ENCODE measurements at regions not wholly inside any gene's neighbourhood (a gene's known extent, or its start where the extent isn't known, plus 50 kb on each side); places are given as distances from the start of the nearest gene placed in this dataset.

DNA sequence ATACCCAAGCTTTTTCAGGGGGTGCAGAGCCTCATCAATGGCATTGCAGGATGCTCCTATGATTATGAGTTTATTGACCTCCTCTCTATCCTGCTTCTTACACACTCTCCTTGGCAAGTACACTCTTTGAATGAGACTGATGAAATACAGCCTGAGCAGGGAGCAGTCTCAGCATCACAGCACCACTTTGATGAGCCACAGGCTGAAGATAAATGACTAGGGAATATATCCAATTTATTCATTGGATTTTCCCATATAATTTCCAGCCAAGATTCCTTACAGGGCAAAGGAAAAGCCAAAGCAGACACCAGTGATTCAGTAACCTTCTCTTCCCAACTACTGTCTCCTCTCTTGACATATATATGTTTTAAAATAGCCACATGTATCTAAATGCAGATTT, 79.2 kb downstream of the CASP12 start:
- TF ChIP-seq, protein P1, sequence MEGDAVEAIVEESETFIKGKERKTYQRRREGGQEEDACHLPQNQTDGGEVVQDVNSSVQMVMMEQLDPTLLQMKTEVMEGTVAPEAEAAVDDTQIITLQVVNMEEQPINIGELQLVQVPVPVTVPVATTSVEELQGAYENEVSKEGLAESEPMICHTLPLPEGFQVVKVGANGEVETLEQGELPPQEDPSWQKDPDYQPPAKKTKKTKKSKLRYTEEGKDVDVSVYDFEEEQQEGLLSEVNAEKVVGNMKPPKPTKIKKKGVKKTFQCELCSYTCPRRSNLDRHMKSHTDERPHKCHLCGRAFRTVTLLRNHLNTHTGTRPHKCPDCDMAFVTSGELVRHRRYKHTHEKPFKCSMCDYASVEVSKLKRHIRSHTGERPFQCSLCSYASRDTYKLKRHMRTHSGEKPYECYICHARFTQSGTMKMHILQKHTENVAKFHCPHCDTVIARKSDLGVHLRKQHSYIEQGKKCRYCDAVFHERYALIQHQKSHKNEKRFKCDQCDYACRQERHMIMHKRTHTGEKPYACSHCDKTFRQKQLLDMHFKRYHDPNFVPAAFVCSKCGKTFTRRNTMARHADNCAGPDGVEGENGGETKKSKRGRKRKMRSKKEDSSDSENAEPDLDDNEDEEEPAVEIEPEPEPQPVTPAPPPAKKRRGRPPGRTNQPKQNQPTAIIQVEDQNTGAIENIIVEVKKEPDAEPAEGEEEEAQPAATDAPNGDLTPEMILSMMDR (optimal IDR thresholded peaks at IDR 0.05 in 1 of 3, IDR thresholded peaks at IDR 0.05 in 1 of 3, conservative IDR thresholded peaks at IDR 0.05 in 1 of 3; ENCODE audit: extremely low read depth in 1 of 3, insufficient read depth in 2 of 3, low read length in 3 of 3) = no peak
- TF ChIP-seq EZH2 (IDR thresholded peaks at IDR 0.05; ENCODE audit: low read length) = no peak
